ENCODE measurements at regions not wholly inside any gene's neighbourhood (a gene's known extent, or its start where the extent isn't known, plus 50 kb on each side); places are given as distances from the start of the nearest gene placed in this dataset.
"Not testable (repeated sequence)": the region's sequence is repeated elsewhere in the genome, so short reads cannot be mapped to it uniquely, and the experiment has no call there.

DNA sequence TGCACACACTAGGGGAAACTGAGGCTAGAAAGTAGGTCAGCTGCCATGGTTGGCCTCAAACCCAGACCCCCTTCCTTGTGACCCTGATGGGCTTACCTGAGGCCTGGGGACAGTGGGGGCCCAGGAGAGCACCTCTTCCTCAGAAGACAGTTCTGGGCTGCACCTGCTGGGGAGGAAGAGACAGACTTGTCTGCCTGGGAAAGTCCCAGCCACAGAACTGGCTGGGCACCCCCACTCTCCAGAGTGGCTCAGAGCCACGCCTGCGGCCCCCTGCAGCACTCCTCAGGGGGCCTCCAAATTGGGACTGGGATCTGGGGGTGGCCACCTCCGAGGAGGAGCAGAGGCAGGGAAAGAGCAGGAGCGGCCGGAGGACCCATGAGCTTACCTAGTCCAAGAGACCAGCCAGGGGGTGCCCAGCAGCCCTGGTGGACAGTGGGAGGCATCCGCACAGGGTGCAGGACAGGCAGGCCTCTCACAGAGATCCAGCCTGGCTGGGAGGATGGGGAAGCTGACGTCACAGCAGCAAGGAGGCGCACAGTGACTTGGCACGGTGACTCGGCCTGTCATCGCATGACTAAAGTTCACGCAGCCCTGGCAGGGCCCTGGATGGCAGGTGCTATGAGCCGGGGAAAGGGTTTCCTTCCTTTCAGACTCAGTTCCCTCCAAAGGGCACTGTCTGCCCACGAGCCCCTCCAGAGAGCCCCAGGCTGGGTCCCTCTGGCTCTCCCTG, 907.7 kb downstream of the TUBA3C start:
- H3K4me1 ChIP-seq (ENCODE audit: control insufficient read depth, insufficient read depth, low read length); intact Hi-C loops (cut with micrococcal nuclease; ENCODE audit: unreplicated experiment); ATAC-seq; H3K4me3 ChIP-seq (ENCODE audit: low read depth in 2 of 2, low read length in 2 of 2); H3K9me3 ChIP-seq (ENCODE audit: control insufficient read depth, insufficient read depth, low read depth, low read length); H3K36me3 ChIP-seq (ENCODE audit: control insufficient read depth, insufficient read depth, low read length); H3K27me3 ChIP-seq (ENCODE audit: control insufficient read depth, insufficient read depth, low read length); POLR2A ChIA-PET; DNase-seq (ENCODE audit: low read depth, low spot score); in situ Hi-C loops (cut with HindIII; ENCODE audit: low pct_unique_long_range_greater_than_20kb, low sequenced_read_pairs); CTCF ChIA-PET; BruUV-seq (replicated peaks); H3K27ac ChIP-seq (ENCODE audit: low read length): not testable (repeated sequence)

DNA sequence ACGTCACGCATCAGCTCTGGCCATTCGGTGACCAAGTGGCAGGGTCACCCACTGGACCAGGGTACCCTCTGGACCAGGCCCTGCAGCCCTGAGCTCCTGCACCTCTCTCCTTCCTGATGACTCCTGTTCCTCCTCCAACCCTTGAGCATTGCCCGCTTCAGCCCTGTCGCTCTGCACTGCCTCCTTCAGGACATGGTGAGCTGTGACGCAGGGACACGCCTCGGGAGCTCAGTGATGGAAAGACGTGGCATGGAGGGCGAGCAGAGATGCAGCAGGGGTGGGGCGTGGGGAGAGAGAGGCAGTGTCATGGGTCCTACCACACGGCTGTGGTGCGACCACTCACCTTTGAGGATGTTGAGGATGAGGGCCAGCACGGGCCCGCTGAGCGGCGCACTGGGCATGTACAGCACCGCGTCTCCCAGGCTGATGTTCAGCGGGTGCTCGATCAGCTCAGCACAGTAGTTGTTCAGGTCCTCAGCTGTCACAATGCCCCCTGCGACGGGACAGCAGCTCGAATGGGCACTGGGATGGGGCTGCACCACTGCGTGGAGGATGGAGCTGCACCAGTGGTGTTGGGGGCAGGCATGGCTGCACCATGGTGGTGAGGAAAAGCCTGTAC, 922.7 kb downstream of the TUBA3C start:
- H3K27me3 ChIP-seq (ENCODE audit: control insufficient read depth, insufficient read depth, low read length); POLR2A ChIA-PET; DNase-seq (ENCODE audit: low read depth, low spot score); H3K27ac ChIP-seq (ENCODE audit: low read length); H3K9me3 ChIP-seq (ENCODE audit: control insufficient read depth, insufficient read depth, low read depth, low read length); H3K4me1 ChIP-seq (ENCODE audit: control insufficient read depth, insufficient read depth, low read length); H3K36me3 ChIP-seq (ENCODE audit: control insufficient read depth, insufficient read depth, low read length); H3K4me3 ChIP-seq (ENCODE audit: low read depth in 2 of 2, low read length in 2 of 2); ATAC-seq; CTCF ChIA-PET; in situ Hi-C loops (cut with HindIII; ENCODE audit: low pct_unique_long_range_greater_than_20kb, low sequenced_read_pairs); BruUV-seq (replicated peaks); intact Hi-C loops (cut with micrococcal nuclease; ENCODE audit: unreplicated experiment): not testable (repeated sequence)

DNA sequence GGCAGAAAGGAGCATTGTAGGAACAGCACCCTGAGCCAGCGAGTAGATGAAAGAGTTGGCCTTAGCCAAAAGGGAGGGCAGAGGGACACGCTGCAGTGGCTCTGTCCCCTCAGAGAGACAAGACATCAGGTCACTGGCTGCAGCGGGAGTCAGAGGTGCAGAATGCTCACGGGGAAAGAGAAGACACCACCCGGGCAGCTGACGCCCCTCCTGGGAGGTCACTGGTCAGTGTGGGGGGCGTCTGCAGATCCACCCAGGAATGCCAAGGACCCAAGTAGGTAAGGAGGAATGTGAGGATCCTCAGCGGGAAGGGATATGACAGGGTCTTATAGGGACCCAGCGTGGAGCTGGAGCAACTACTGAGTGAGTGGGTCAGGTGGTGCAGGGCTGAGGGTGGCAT, 923.9 kb downstream of the TUBA3C start:
- H3K36me3 ChIP-seq (ENCODE audit: control insufficient read depth, insufficient read depth, low read length); BruUV-seq (replicated peaks); H3K9me3 ChIP-seq (ENCODE audit: control insufficient read depth, insufficient read depth, low read depth, low read length); in situ Hi-C loops (cut with HindIII; ENCODE audit: low pct_unique_long_range_greater_than_20kb, low sequenced_read_pairs); H3K27me3 ChIP-seq (ENCODE audit: control insufficient read depth, insufficient read depth, low read length); intact Hi-C loops (cut with micrococcal nuclease; ENCODE audit: unreplicated experiment); DNase-seq (ENCODE audit: low read depth, low spot score); H3K4me1 ChIP-seq (ENCODE audit: control insufficient read depth, insufficient read depth, low read length); POLR2A ChIA-PET; H3K27ac ChIP-seq (ENCODE audit: low read length); ATAC-seq; CTCF ChIA-PET; H3K4me3 ChIP-seq (ENCODE audit: low read depth in 2 of 2, low read length in 2 of 2): not testable (repeated sequence)

DNA sequence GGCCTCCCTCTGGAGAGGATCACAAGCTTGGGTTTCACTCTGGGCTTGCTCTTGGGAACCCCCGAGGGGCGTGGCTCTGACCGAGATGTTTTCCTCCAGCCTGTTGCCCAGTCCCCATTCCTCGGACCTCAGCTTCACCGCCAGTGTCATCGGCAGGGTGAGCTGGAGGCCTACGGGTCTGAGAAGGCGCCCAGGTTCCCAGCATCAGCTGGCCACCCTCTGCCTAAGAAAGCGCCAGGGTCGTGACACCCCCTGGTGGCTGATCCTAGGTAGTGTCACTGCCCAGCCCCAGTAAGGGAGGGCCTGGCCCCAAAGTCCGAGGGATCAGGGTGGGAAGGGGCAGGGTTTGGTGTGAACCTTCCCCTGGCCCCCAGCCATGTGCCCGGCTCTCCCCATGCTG, 928.8 kb downstream of the TUBA3C start:
- H3K27ac ChIP-seq (ENCODE audit: low read length); intact Hi-C loops (cut with micrococcal nuclease; ENCODE audit: unreplicated experiment); CTCF ChIA-PET; H3K9me3 ChIP-seq (ENCODE audit: control insufficient read depth, insufficient read depth, low read depth, low read length); H3K27me3 ChIP-seq (ENCODE audit: control insufficient read depth, insufficient read depth, low read length); ATAC-seq; H3K4me3 ChIP-seq (ENCODE audit: low read depth in 2 of 2, low read length in 2 of 2); H3K4me1 ChIP-seq (ENCODE audit: control insufficient read depth, insufficient read depth, low read length); in situ Hi-C loops (cut with HindIII; ENCODE audit: low pct_unique_long_range_greater_than_20kb, low sequenced_read_pairs); H3K36me3 ChIP-seq (ENCODE audit: control insufficient read depth, insufficient read depth, low read length); POLR2A ChIA-PET; BruUV-seq (replicated peaks); DNase-seq (ENCODE audit: low read depth, low spot score): not testable (repeated sequence)

DNA sequence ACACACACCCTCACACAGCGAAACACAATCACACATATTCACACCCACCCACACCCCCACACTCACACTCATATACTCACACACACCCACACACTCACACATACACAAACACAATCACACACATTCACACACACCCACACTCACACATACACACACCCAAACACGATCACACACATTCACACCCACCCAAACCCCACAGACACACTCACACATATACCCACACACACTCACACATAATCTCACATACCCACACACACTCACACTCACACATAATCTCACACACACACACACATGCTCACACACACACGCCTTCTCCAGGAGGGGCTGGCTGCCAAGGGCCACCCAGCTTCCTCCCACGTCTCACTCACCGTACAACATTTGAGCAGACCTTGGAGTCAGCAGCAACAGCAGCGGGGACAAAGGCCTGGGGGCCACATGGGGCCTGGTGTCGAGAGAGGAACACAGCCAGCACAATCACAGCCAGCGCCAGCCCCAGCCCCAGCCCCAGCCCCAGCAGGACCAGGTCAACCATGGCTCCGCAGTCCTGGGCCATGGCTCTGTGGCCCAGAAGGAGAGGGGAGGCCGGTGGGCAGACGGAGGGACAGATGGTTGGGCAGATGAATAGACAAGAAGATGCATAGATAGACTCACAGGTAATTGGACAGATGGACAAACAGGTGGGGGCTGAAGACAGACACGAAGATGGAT, 932.9 kb downstream of the TUBA3C start:
- H3K4me1 ChIP-seq (ENCODE audit: control insufficient read depth, insufficient read depth, low read length); ATAC-seq; intact Hi-C loops (cut with micrococcal nuclease; ENCODE audit: unreplicated experiment); H3K4me3 ChIP-seq (ENCODE audit: low read depth in 2 of 2, low read length in 2 of 2); POLR2A ChIA-PET; H3K27me3 ChIP-seq (ENCODE audit: control insufficient read depth, insufficient read depth, low read length); DNase-seq (ENCODE audit: low read depth, low spot score); in situ Hi-C loops (cut with HindIII; ENCODE audit: low pct_unique_long_range_greater_than_20kb, low sequenced_read_pairs); H3K36me3 ChIP-seq (ENCODE audit: control insufficient read depth, insufficient read depth, low read length); BruUV-seq (replicated peaks); CTCF ChIA-PET; H3K9me3 ChIP-seq (ENCODE audit: control insufficient read depth, insufficient read depth, low read depth, low read length); H3K27ac ChIP-seq (ENCODE audit: low read length): not testable (repeated sequence)

DNA sequence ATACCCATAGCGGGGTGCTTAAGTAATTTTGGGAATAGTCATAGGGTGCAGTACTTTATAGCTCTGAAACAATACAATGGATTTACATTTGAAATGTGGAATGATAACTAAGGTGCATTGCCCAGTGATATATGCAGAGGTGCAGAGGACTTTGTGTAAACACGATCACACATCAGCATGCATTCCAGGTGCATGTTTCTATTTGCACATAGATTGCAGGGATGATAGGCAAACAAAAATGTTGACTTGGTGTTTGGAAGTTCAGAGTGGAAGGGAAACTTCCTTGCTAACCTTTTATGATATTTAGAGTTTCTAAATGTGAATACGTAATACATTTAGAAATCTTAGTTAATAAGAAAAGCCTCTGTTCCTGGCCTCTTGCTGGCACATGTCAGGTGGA, 941.5 kb downstream of the TUBA3C start:
- H3K4me1 ChIP-seq (ENCODE audit: control insufficient read depth, insufficient read depth, low read length); CTCF ChIA-PET; H3K4me3 ChIP-seq (ENCODE audit: low read depth in 2 of 2, low read length in 2 of 2); H3K9me3 ChIP-seq (ENCODE audit: control insufficient read depth, insufficient read depth, low read depth, low read length); intact Hi-C loops (cut with micrococcal nuclease; ENCODE audit: unreplicated experiment); POLR2A ChIA-PET; DNase-seq (ENCODE audit: low read depth, low spot score); ATAC-seq; in situ Hi-C loops (cut with HindIII; ENCODE audit: low pct_unique_long_range_greater_than_20kb, low sequenced_read_pairs); BruUV-seq (replicated peaks); H3K27me3 ChIP-seq (ENCODE audit: control insufficient read depth, insufficient read depth, low read length); H3K27ac ChIP-seq (ENCODE audit: low read length); H3K36me3 ChIP-seq (ENCODE audit: control insufficient read depth, insufficient read depth, low read length): not testable (repeated sequence)

DNA sequence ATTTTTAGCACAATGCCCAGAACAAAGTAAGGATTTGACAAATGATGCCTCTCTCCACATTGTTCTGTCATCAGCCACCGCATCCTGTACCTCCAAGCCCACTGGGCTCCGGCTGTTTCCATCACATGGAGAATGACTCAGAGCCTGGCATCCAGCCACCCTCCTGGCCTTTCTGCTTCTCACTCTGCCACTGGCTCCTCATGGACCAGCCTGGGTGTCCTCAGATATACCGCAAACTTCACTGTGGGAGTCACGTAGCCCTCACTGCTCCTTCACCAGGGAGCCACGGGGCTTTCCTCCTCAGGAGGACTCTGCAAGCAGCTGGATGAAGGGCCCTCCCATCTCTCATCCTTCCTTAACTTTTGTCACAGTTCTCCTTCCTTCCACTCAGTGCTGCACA, 943.0 kb downstream of the TUBA3C start:
- in situ Hi-C loops (cut with HindIII; ENCODE audit: low pct_unique_long_range_greater_than_20kb, low sequenced_read_pairs); ATAC-seq; DNase-seq (ENCODE audit: low read depth, low spot score): not testable (repeated sequence)

More for the DNA sequence above, 943.0 kb downstream of the TUBA3C start:
- intact Hi-C loops (cut with micrococcal nuclease; ENCODE audit: unreplicated experiment); H3K27me3 ChIP-seq (ENCODE audit: control insufficient read depth, insufficient read depth, low read length); CTCF ChIA-PET; POLR2A ChIA-PET; H3K36me3 ChIP-seq (ENCODE audit: control insufficient read depth, insufficient read depth, low read length); BruUV-seq (replicated peaks); H3K4me3 ChIP-seq (ENCODE audit: low read depth in 2 of 2, low read length in 2 of 2); H3K4me1 ChIP-seq (ENCODE audit: control insufficient read depth, insufficient read depth, low read length); H3K9me3 ChIP-seq (ENCODE audit: control insufficient read depth, insufficient read depth, low read depth, low read length); H3K27ac ChIP-seq (ENCODE audit: low read length): not testable (repeated sequence)
